DND-41 (cell line): ENCODE measurements at regions not wholly inside any gene's neighbourhood (a gene's known extent, or its start where the extent isn't known, plus 50 kb on each side); places are given as distances from the start of the nearest gene placed in this dataset.

Experiments used
- EZH2 ChIP-seq: IDR thresholded peaks from 3 replicates; pipeline ENCODE4 v1.6.1; 2012; ENCODE audit warnings: borderline replicate concordance, low read depth, mild to moderate bottlenecking, moderate library complexity, low read length, inconsistent platforms; ENCODE audit not compliant: severe bottlenecking
- TF ChIP-seq, protein P1 (sequence below): IDR thresholded peaks from 2 replicates; pipeline ENCODE4 v1.5.1; 2012; ENCODE audit warnings: borderline replicate concordance, low read length, moderate library complexity, mild to moderate bottlenecking; ENCODE audit not compliant: poor library complexity, severe bottlenecking; ENCODE audit errors: extremely low read depth

GRCh38 chr2:156907806-156908205 lies 349.7 kb upstream of the GALNT5 start:
- TF ChIP-seq, protein P1, sequence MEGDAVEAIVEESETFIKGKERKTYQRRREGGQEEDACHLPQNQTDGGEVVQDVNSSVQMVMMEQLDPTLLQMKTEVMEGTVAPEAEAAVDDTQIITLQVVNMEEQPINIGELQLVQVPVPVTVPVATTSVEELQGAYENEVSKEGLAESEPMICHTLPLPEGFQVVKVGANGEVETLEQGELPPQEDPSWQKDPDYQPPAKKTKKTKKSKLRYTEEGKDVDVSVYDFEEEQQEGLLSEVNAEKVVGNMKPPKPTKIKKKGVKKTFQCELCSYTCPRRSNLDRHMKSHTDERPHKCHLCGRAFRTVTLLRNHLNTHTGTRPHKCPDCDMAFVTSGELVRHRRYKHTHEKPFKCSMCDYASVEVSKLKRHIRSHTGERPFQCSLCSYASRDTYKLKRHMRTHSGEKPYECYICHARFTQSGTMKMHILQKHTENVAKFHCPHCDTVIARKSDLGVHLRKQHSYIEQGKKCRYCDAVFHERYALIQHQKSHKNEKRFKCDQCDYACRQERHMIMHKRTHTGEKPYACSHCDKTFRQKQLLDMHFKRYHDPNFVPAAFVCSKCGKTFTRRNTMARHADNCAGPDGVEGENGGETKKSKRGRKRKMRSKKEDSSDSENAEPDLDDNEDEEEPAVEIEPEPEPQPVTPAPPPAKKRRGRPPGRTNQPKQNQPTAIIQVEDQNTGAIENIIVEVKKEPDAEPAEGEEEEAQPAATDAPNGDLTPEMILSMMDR, result no peak
- TF ChIP-seq EZH2, result no peak
